Right lobe of liver (tissue), 6 donors: ENCODE measurements at regions not wholly inside any gene's neighbourhood (a gene's known extent, or its start where the extent isn't known, plus 50 kb on each side); places are given as distances from the start of the nearest gene placed in this dataset.
"Not testable (repeated sequence)": the region's sequence is repeated elsewhere in the genome, so short reads cannot be mapped to it uniquely, and the experiment has no call there.

Experiments
- ATAC-seq, 4 donors: fragments of 200-7000 bp; cut with Tn5 transposase; one replicate each; pipeline ENCODE4 v1.9.1; 2020; ENCODE audit warnings: mild to moderate bottlenecking in 4 of 4, moderate library complexity in 4 of 4
- DNase-seq, 3 donors: peaks; one replicate each; pipeline ENCODE4 v3.0.0-alpha.2; 2020
- H3K27ac ChIP-seq, 3 donors: fragments of 200-600 bp; one replicate each; pipeline ENCODE4 v1.8.0; 2022
- H3K27me3 ChIP-seq, 2 donors: fragments of 200-600 bp; one replicate each; pipeline ENCODE4 v1.8.0; 2022
- H3K36me3 ChIP-seq, 4 donors: fragments of 200-600 bp; sonication (generic) in 1 of 4; one replicate each; pipeline versions ENCODE4 v1.5.1 to v1.8.0; 2017 to 2022; ENCODE audit warnings: control low read depth in 1 of 4
- H3K4me1 ChIP-seq, 4 donors: fragments of 200-600 bp; sonication (generic) in 1 of 4; one replicate each; pipeline versions ENCODE4 v1.5.1 to v1.8.0; 2017 to 2022; ENCODE audit warnings: control low read depth in 1 of 4
- H3K4me3 ChIP-seq, 3 donors: fragments of 200-600 bp; one replicate each; pipeline ENCODE4 v1.8.0; 2022
- H3K9me3 ChIP-seq, 4 donors: fragments of 200-600 bp; sonication (generic) in 1 of 4; one replicate each; pipeline versions ENCODE4 v1.5.1 to v1.8.0; 2017 to 2022; ENCODE audit warnings: control low read depth in 1 of 4
- POLR2A ChIP-seq: fragments of 450-650 bp; IDR thresholded peaks from one replicate; pipeline ENCODE4 v1.6.1; 2017; ENCODE audit warnings: antibody characterized with exemption, mild to moderate bottlenecking
- WGBS: methylation state at CpG from one replicate; pipeline ENCODE4 v1.1.6; 2018; ENCODE audit warnings: low coverage, low lambda C conversion rate; ENCODE audit not compliant: insufficient coverage; ENCODE audit errors: missing lambda C conversion rate; 5-methylcytosine and 5-hydroxymethylcytosine counted together
- intact Hi-C, 2 donors: fragments of 100-400 bp; cut with DNase I; formaldehyde crosslinking; loops; one replicate each; pipeline versions ENCODE4 v1.11.2 to v1.14.1; 2022
- TF ChIP-seq, protein P1 (sequence below), 4 donors: fragments of 200-600 bp in 3 of 4; fragments of 450-650 bp in 1 of 4; IDR thresholded peaks; one replicate each; pipeline versions ENCODE4 v1.5.1 to v1.8.0; 2016 to 2022; ENCODE audit warnings: antibody characterized with exemption in 4 of 4, mild to moderate bottlenecking in 2 of 4
- donor health status: DM: no; HTN: yes; CAD: no.
- donor health status: DM: no; HTN: no; CAD: no.
- donor health status: DM: no; HTN: no; CAD: no.
- donor health status: DM: no; HTN: yes; CAD: no.
- donor health status: DM: no; HTN: yes; CAD: no.

DNA sequence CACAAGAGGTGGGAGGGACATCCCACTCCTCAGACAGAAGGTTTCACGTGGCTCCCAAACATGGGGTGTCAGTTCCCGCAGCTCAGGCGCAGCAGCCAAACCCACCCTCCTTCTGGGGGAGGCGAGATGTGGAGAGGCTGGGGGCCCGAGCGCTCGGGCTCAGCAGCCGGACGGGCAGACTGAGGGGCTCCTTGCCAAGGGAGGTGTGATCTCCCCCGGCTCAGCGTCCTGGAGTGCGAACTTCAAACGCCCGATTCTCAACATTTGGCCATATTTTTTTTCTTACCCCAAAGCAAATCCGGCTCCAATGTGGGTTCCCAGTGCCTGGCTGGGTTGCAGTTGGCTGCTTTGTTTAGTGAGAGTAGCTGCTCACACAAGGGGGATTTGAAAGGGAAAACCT is 477.9 kb downstream of the MN1 start:
- no peak overlapping the region for H3K27ac ChIP-seq
- H3K36me3 ChIP-seq = no peaks in the 10 kb centered on the region
- peak in 1 of 3 donors; percentile 19 for DNase-seq
- 14% methylated on average over 11 of the region's 15 CpGs for WGBS
- ATAC-seq = no peak
- intact Hi-C loops = no loop called here
- no peaks in the 10 kb centered on the region for H3K4me1 ChIP-seq
- H3K9me3 ChIP-seq = no peaks in the 10 kb centered on the region
- no peak overlapping the region for H3K4me3 ChIP-seq
- H3K27me3 ChIP-seq = no peaks in the 10 kb centered on the region
- TF ChIP-seq POLR2A = no peak
- TF ChIP-seq, protein P1, sequence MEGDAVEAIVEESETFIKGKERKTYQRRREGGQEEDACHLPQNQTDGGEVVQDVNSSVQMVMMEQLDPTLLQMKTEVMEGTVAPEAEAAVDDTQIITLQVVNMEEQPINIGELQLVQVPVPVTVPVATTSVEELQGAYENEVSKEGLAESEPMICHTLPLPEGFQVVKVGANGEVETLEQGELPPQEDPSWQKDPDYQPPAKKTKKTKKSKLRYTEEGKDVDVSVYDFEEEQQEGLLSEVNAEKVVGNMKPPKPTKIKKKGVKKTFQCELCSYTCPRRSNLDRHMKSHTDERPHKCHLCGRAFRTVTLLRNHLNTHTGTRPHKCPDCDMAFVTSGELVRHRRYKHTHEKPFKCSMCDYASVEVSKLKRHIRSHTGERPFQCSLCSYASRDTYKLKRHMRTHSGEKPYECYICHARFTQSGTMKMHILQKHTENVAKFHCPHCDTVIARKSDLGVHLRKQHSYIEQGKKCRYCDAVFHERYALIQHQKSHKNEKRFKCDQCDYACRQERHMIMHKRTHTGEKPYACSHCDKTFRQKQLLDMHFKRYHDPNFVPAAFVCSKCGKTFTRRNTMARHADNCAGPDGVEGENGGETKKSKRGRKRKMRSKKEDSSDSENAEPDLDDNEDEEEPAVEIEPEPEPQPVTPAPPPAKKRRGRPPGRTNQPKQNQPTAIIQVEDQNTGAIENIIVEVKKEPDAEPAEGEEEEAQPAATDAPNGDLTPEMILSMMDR (IDR thresholded peaks at IDR 0.05) = no peak

DNA sequence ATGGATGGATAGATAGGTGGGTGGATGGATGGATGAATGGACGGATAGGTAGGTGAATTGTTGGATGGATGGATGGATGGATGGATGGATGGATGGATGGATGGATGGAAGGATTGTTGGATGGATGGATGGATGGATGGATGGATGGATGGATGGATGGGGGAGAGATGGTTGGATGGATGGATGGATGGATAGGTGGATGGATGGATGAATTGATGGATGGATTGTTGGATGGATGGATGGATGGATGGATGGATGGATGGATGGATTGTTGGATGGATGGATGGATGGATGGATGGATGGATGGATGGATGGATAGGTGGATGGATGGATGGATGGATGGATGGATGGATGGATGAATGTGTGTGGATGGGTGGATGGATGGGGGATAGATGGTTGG is 476.6 kb downstream of the MN1 start:
- H3K36me3 ChIP-seq, ATAC-seq, H3K4me3 ChIP-seq, H3K4me1 ChIP-seq, intact Hi-C loops, H3K9me3 ChIP-seq, H3K27ac ChIP-seq, DNase-seq, H3K27me3 ChIP-seq: not testable (repeated sequence)
- WGBS = 53% methylated on average over 1 of the region's 1 CpG

DNA sequence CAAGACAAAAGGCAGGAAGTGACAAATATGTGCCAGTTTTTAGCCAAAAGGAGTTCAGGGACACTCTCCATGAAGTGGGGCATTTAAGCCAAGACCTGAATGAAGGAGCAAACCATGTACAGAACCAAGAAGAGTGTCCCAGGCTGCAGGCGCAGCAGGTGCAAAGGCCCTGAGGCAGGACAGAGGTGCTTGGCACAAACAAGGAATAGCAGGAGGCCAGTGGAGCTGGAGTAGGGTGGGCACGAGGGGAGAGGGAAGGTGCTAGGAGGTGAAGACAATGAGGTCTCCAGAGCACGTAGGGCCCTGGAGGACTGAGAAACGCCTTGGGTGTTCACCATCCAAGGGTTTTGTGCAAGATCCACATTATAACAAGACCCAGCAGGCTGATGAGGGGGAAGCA is 474.1 kb downstream of the MN1 start:
- H3K27me3 ChIP-seq = no peaks in the 10 kb centered on the region
- H3K36me3 ChIP-seq = no peaks in the 10 kb centered on the region
- peaks cover 0 to 5% (median 0%) of the 10 kb centered on the region in 4 donors for H3K4me1 ChIP-seq
- intact Hi-C loops = no loop called here
- ATAC-seq (no peak), DNase-seq (no peak)
- TF ChIP-seq, protein P1 (IDR thresholded peaks at IDR 0.05) = no peak
- no peak for TF ChIP-seq POLR2A
- no peak overlapping the region for H3K4me3 ChIP-seq
- H3K27ac ChIP-seq = no peak overlapping the region
- H3K9me3 ChIP-seq = no peaks in the 10 kb centered on the region
- 47% methylated on average over 4 of the region's 4 CpGs for WGBS

DNA sequence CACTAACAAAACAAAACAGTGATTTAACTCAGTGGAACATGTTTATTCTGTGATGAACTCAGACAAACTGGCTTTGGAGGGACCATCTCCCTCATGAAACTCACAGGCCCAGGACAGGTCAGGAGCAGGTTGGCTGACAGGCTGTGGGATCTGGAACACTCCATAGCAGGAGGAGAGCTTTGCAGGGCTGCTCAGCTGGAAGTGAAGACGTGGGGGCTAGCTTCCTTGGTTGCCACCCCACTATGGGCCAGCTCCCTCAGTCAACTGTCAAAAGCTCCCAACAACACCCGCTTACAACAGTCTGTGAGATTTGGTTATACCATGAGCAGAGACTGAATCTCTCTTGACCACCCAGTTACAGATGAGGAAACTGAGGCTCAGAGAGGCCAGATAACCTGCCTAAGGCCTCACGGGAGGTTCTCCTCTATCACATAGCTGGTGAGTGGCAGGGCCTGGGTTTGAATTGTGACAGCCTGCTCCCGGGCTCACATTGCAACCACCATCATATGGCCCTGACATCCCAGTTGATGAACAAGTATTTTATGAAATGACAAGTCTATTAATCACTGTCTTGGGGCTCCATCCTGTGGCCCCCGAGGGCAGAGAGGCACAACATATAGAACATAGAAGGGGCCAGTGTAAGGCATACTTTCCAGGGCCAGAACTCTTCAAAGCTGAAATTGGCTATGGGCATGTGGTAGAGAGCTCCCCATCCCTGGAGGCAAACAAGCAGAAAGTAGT is 473.4 kb downstream of the MN1 start:
- no peak for ATAC-seq
- Histone ChIP-seq H3K4me1 (peaks cover 0 to 5% (median 0%) of the 10 kb centered on the region in 4 donors), H3K36me3 (no peaks in the 10 kb centered on the region), H3K27me3 (no peaks in the 10 kb centered on the region), H3K27ac (no peak overlapping the region), H3K9me3 (no peaks in the 10 kb centered on the region), H3K4me3 (no peak overlapping the region)
- intact Hi-C loops = no loop called here
- WGBS = 50% methylated on average over 3 of the region's 5 CpGs
- peak in 1 of 3 donors; percentile 16 for DNase-seq
- TF ChIP-seq, protein P1 (IDR thresholded peaks at IDR 0.05) = no peak
- no peak for TF ChIP-seq POLR2A

DNA sequence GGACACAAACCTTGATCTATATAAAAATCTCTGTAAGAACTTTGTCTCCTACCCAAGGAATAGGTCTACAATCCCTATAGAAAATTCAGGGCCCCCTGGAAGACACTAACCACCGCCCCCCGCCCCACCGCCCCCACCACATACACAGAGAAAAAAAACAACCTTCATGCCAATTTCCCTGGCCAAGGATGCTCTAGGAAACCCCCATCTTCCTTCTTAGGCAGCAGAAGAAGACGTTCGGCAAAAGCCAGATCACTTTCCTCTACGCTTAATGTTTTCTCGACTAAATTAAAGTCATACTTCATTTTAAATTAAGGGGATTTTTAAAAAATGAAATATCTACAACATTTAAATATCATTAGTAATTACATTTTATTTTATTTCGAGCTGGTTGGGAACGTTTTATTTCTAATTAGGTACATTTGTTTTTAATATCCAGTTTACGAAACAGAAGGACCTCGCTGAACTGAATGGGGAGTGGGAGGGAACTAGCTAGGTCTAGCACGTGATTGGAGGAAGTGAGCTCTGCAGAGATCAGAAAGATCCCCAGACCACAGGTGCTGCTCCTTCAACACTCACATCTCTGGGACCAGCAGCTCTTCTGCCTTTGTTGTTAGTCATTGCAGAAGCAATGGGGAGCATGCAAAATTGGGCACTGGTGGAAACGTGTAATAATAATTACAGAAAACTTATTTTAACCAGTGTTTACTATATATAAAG is 472.3 kb downstream of the MN1 start:
- WGBS = 11% methylated on average over 13 of the region's 13 CpGs
- no peak for DNase-seq
- Histone ChIP-seq H3K4me3 (no peak overlapping the region), H3K9me3 (no peaks in the 10 kb centered on the region), H3K36me3 (no peaks in the 10 kb centered on the region), H3K4me1 (peaks cover 0 to 5% (median 0%) of the 10 kb centered on the region in 4 donors), H3K27me3 (no peaks in the 10 kb centered on the region), H3K27ac (no peak overlapping the region)
- intact Hi-C loops = no loop called here
- no peak for ATAC-seq
- TF ChIP-seq, protein P1 (IDR thresholded peaks at IDR 0.05) = no peak
- no peak for TF ChIP-seq POLR2A
